PFSK-1 (cell line): ENCODE measurements at regions not wholly inside any gene's neighbourhood (a gene's known extent, or its start where the extent isn't known, plus 50 kb on each side); places are given as distances from the start of the nearest gene placed in this dataset.

Experiments
- POLR2AphosphoS5 ChIP-seq: IDR thresholded peaks from 2 replicates; pipeline ENCODE4 v1.6.1; 2012; ENCODE audit warnings: low read depth, mild to moderate bottlenecking, control low read depth, low read length, moderate library complexity
- REST ChIP-seq, 2 experiments: IDR thresholded peaks; 2 replicates each; pipeline versions ENCODE4 v1.6.1 to v1.8.0; 2011 to 2012; ENCODE audit warnings: low read depth in 2 of 2, low read length in 2 of 2, control low read depth in 1 of 2, inconsistent platforms in 1 of 2, mild to moderate bottlenecking in 1 of 2, moderate library complexity in 1 of 2; ENCODE audit not compliant: insufficient read depth in 1 of 2
- SIN3A ChIP-seq: IDR thresholded peaks from 2 replicates; pipeline ENCODE4 v1.6.1; 2012; ENCODE audit warnings: mild to moderate bottlenecking, low read length, moderate library complexity, borderline replicate concordance; ENCODE audit not compliant: insufficient read depth

DNA sequence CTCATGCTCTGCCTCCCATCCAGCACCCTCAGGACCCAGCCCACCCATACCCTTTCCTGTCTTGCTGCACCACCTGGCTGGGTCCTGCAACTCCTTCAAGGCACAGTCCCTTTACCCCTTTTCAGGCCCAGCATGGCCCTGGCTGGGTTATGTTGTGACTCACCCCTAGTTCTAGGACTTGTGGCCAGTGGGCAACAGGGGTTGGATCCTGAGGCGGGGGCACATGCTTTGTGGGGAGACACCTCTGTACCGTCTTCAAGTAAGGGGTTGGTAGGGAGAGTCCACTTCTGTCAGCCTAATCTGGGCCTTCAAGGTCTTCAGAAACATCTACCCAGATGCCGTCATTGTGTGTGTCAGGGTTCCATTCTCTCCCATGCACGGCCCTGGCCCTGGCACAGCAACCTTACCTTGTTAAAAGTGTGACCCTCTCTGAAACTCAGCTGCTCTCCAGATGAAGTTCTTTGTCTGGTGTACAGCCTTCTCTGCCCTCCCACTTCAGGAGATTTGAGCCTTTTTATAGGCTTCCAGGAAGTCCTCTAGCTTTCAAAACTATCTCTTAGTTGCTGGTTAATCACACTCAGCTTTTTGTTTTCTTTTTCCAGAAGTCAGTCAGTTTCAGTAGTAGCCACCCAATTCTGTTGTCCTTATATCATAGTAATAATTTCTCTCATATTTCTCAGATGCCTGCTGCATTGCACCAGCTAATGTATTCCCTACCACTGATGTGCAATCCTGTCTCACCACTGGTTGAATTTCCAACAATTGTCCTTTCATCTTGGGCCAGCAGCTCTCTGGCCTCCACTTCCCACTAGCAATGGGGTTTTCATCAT lies 107.3 kb downstream of the NRN1 start:
- TF ChIP-seq REST (IDR thresholded peaks at IDR 0.05; ENCODE audit: insufficient read depth in 1 of 2, low read depth in 2 of 2, low read length in 2 of 2): no peak
- TF ChIP-seq POLR2AphosphoS5: no peak
- no peak for TF ChIP-seq SIN3A
